GM18867 (cell line): ENCODE measurements at regions not wholly inside any gene's neighbourhood (a gene's known extent, or its start where the extent isn't known, plus 50 kb on each side); places are given as distances from the start of the nearest gene placed in this dataset.

Experiments used
- ATAC-seq: cut with Tn5 transposase; IDR thresholded peaks from one replicate; pipeline ENCODE4 v1.9.1; 2021; ENCODE audit warnings: mild to moderate bottlenecking, moderate library complexity; ENCODE audit not compliant: unreplicated experiment

GRCh38 chr2:129719335-129719734, 260.1 kb upstream of the RAB6C start:
- ATAC-seq: no peak

GRCh38 chr2:129720360-129720759, 259.1 kb upstream of the RAB6C start:
- no peak for ATAC-seq

DNA sequence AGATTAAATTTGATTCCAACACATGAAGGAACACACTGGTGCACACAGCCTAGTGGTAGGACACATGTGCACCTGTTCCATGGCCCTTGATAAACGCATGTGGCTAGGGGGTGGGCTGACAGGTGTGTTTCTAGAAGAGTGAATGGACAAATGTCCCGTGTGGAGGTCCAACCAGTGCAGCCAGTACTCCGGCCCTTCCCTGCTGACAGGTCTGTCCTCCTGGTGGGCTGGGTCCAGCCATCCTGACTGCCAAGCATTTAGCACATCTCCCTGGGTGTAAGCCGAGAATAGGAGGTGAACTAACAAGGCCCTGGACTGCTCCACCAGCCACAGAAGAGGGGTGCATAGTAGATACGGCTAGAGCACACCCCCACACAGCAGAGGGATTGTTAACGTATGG, 258.7 kb upstream of the RAB6C start:
- ATAC-seq: no peak

DNA sequence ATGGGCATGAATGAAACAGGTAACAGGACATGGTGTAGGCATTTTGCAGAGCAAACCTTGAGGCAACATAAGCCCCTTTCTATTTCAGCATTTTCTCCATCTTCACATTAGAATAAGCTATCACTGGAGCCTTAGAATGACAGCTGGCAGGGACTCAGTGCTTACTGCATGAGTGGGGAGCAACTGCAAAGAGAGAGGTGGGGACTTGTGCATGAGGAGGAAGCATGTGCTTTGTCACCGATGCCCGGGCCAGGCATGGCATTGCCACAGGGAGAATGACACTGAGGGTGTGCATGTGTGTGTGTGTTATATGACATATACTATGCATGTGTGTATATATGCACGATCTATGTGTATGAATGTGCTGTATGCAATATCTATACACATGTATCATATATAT, 258.2 kb upstream of the RAB6C start:
- no peak for ATAC-seq

- ATAC-seq: no peak
Measured at GRCh38 chr2:129721846-129722245, 257.6 kb upstream of the RAB6C start.

DNA sequence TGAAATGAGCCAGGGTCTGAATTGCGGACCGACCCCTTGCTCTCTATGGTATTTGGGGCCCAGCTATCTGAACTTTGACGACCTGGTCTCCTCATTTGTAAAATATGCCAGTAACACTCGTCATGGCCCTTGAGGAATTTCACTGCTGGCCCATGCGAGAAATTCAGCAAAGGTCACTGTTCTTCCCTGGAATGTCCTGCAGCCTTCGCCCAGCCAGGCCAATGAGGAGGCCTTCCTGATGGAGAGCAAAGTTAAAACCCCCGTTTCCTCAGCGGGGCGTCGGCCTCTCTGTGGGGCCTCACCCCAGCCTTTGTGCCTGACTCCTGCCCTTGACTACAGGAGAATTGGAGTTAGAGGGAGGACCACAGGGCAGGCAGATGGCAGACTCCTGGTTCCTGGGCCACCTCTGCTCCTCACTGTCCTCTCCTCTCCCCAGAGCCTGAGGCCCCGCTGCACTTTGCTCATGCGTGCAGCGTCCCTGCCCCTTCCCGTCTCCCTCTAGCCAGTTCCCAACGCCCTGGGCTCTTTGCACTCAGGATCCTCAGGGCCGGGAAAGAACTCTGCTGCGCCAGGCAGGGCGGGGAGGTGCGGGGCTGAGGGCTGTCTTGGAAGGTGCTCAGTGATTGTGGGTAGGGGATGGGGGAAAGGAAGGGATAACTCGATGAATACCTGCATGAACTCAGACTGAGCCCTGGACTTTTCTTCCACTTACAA, 257.0 kb upstream of the RAB6C start:
- ATAC-seq: no peak

DNA sequence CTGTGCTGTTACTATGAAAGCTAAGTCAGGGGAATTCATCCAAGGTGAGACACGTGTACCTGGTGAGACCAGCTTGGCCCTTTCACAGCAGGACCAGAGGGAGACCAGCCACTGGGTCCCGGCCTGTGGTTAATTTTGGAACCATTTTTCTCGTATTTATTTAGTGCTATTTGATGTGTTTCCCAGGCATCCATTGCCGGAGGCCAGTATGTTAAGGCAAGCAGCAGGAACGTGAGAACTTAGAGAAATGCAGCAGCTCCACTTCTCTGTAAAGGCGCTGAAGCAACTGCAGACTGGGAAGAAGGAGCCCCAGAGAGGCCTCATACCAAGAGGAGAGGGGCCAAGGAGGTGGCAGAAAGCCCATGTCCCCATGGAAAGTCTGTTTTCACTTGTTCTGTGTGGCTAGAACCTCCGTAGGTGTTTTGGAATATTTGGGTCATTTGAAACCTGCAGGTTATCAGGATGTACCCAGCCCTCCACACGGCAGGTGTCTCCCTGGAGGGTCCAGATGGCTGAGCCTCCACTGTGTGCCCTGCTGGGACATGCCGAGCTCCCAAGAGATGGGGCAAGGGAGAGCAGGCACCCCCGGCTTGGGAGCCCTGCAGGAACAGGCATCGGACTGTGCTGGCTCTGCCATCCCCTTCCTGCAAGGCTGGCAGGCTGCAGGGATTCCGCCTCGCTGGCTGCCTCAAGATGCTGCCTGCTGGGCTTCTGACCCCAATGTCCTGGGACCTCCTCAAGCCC, 256.0 kb upstream of the RAB6C start:
- no peak for ATAC-seq

- no peak for ATAC-seq
Measured at GRCh38 chr2:129724021-129724757, 255.3 kb upstream of the RAB6C start.

DNA sequence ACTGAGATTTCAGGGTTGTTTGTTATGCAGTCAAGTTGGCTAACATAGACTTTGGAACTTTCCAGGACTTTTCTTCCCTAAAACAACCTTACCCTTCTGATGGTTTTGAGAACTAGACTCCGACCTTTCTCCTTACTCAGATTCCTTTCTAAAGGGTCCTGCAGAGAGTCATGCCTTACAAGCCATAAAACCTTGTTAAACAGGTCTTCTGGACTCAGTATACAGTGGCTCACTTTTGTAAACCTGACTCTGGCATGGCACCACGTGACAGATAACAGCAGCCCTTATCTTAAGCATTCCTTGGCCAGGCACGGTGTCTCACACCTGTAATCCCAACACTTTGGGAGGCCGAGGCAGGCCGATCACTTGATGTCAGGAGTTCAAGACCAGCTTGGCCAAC, 253.2 kb upstream of the RAB6C start:
- no peak for ATAC-seq

- ATAC-seq: no peak
Measured at GRCh38 chr2:129727286-129727685, 252.2 kb upstream of the RAB6C start.

- no peak for ATAC-seq
Measured at GRCh38 chr2:129728035-129728972, 251.2 kb upstream of the RAB6C start.

GRCh38 chr2:129729011-129729410, 250.5 kb upstream of the RAB6C start:
- ATAC-seq: no peak

GRCh38 chr2:129729646-129730045, 249.8 kb upstream of the RAB6C start:
- no peak for ATAC-seq

DNA sequence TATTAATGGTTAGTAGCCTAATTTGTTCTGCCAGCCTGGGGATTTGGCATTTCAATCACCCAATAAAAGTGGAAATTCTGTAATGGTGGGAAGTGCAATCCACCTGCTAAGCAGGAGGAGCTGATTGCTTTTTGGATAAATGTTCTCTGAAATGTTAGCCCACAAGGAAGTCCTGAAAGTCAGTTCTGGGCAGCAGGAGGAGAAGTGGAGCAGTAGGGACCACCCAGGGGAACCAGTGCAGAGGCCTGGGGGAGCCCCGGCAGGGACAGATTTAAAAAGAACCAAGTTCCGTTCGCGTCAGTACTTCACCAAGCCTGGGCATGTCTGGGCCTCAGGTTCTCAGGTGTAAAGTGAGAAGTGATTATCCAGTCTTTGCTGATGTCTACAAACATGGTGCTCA, 248.5 kb upstream of the RAB6C start:
- ATAC-seq: no peak

DNA sequence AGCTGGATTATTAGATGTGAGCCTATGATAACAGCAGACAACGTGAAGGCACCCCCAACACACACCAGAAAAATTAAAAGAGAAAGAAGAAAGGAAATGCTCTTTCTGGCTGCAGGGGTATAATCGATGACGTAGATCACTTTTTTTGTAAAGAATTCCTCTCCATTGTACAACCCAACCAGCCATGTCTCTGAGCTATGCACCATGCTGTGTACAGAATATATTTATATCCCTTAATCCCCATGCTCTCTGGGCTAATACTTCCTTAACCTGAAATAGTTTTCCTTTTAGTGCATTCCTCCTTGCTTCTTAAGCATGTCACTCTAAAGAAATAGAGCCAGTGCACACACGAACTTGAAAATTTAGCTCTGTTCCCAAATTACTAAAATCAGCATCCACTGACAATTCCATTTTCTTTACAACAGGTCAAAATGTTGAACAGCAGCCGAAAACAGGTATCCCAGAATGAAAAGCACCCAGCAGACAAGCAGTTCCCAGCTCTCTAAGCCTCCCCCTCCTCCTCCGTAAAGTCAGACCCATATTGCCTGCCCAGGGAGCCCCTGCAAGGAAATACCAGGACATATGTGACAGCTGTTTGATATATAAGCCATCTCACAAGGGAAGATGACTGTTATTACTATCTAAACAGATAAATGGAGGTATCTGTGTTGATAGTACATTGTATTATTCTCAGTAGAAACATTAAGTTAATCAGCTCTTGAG, 247.4 kb upstream of the RAB6C start:
- ATAC-seq: no peak

DNA sequence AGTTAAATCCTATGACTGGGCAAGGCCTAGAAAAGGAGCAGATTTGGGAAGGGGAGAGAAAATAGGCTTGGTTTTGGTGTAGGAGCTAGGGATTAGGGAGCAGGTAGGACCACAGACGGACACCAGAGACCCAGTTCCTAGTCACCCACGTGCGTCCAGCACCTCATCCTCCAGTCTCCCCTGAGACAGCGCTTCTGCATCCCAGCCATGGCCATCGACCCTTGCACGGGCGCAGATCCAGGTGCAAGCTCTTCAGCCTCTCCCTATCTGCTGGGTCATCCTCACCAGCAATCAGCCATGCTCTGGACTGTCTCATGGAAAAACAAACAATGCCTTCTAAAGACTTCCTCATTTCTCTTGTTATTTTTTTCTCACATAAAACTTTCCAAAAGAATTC, 246.8 kb upstream of the RAB6C start:
- ATAC-seq: no peak

- no peak for ATAC-seq
Measured at GRCh38 chr2:129733041-129733440, 246.4 kb upstream of the RAB6C start.

DNA sequence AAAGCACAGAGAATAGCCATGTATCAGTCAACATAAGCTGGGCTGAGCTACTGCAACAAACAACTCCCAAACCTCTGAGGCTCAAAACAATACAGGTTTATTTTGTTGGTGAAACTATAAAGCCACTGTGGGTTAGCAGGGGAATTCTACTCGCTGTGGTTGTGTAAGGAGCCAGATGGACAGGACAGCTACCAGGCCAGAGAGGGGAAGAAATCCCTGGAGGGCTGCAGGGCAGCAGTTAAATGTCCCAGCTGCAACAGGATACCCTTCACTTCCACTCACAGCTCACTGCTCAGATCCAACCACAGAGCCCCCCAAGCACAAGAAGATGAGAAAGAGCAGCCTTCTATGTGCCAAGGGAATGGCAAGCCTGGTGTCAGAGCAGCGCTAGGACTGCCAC, 245.9 kb upstream of the RAB6C start:
- ATAC-seq: no peak

DNA sequence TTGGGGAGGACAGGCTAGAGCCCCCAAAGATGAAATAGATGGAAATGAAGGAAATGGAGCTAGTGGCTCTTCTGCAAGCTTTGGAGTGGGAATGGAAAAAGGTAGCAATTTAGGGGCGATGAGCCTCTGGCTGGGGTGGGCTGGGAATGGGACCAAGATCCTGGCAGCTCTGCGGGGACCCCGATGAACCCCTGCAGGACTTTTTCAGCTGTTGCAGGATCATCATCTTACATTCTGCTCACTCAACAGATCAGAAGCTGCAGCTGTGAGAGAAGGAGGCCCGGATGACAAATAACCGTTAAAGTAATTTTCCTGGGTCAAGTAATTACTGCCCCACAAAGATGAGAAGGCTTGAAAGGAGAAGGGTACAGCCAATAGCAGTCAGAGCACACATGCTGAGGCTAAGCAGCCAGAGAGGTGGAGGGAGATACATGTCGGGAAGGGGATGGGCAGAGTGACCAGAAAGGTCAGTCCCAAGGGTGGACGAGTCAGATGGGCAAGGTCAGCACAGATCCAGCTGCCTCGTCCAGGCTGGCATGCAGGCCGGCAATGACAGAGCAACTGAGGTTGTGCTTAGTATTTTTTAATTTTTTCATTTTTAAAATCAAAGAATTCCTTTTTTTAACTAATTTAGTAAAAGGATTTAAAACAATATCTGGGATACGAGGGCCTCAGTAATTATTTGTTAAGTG, 245.0 kb upstream of the RAB6C start:
- ATAC-seq: no peak

GRCh38 chr2:129735576-129735975, 243.9 kb upstream of the RAB6C start:
- ATAC-seq: no peak
